Keratinocyte (primary cell): ENCODE measurements at regions not wholly inside any gene's neighbourhood (a gene's known extent, or its start where the extent isn't known, plus 50 kb on each side); places are given as distances from the start of the nearest gene placed in this dataset.

Experiments used
- DNase-seq: peaks from one replicate; pipeline ENCODE4 v3.0.0-alpha.2; 2011; ENCODE audit warnings: low read depth, missing footprints, low spot score
- FAIRE-seq: peaks from 2 replicates; lab custom pipeline; 2011; peaks lifted over from hg19 to GRCh38; lab: Jason Lieb, UNC
- H2AFZ ChIP-seq: 2 replicates; pipeline ENCODE4 v1.6.0; 2012; ENCODE audit warnings: low read length, control low read depth, inconsistent platforms; ENCODE audit not compliant: control insufficient read depth
- H3K27ac ChIP-seq: 2 replicates; pipeline ENCODE4 v1.5.1; 2011; ENCODE audit warnings: low read length; ENCODE audit not compliant: control insufficient read depth, insufficient read depth
- H3K27me3 ChIP-seq: 3 replicates; pipeline ENCODE4 v1.6.0; 2011; ENCODE audit warnings: low read length; ENCODE audit not compliant: control insufficient read depth, insufficient read depth; ENCODE audit errors: extremely low read depth
- H3K36me3 ChIP-seq, 2 experiments: 2 replicates in 1 of 2; 3 replicates in 1 of 2; pipeline ENCODE4 v1.5.1; 2011; ENCODE audit warnings: low read length in 2 of 2, mild to moderate bottlenecking in 1 of 2; ENCODE audit not compliant: control insufficient read depth in 2 of 2, insufficient read depth in 2 of 2; ENCODE audit errors: extremely low read depth in 1 of 2
- H3K4me1 ChIP-seq: 3 replicates; pipeline ENCODE4 v1.5.1; 2011; ENCODE audit warnings: low read length; ENCODE audit not compliant: control insufficient read depth, insufficient read depth; ENCODE audit errors: extremely low read depth
- H3K4me2 ChIP-seq: 3 replicates; pipeline ENCODE4 v1.6.0; 2011; ENCODE audit warnings: low read depth, low read length; ENCODE audit not compliant: control insufficient read depth, insufficient read depth; ENCODE audit errors: extremely low read depth
- H3K4me3 ChIP-seq, 3 experiments: fragments of 200-600 bp in 1 of 3; sonication (generic) in 1 of 3; 2 replicates in 2 of 3; 3 replicates in 1 of 3; pipeline ENCODE4 v1.5.1; 2011 to 2016; ENCODE audit warnings: low read length in 3 of 3, mild to moderate bottlenecking in 3 of 3, control low read depth in 2 of 3, inconsistent platforms in 1 of 3, low read depth in 1 of 3, mixed read lengths in 1 of 3, mixed run types in 1 of 3, moderate library complexity in 1 of 3; ENCODE audit not compliant: control insufficient read depth in 2 of 3, insufficient read depth in 2 of 3; ENCODE audit errors: extremely low read depth in 1 of 3
- H3K79me2 ChIP-seq: 2 replicates; pipeline ENCODE4 v1.6.0; 2012; ENCODE audit warnings: low read length; ENCODE audit not compliant: control insufficient read depth, insufficient read depth
- H3K9ac ChIP-seq: 3 replicates; pipeline ENCODE4 v1.6.0; 2011; ENCODE audit warnings: low read length; ENCODE audit not compliant: control insufficient read depth, insufficient read depth; ENCODE audit errors: extremely low read depth
- H3K9me1 ChIP-seq: 3 replicates; pipeline ENCODE4 v1.6.0; 2011; ENCODE audit warnings: low read length; ENCODE audit not compliant: control insufficient read depth, insufficient read depth; ENCODE audit errors: extremely low read depth
- H3K9me3 ChIP-seq: 2 replicates; pipeline ENCODE4 v1.5.1; 2012; ENCODE audit warnings: low read depth, low read length; ENCODE audit not compliant: control insufficient read depth
- H4K20me1 ChIP-seq: 3 replicates; pipeline ENCODE4 v1.6.0; 2011; ENCODE audit warnings: low read length; ENCODE audit not compliant: control insufficient read depth, insufficient read depth; ENCODE audit errors: extremely low read depth
- CTCF ChIP-seq, 3 experiments: IDR thresholded peaks in 1 of 3; conservative IDR thresholded peaks in 1 of 3; optimal IDR thresholded peaks in 1 of 3; 2 replicates in 2 of 3; 3 replicates in 1 of 3; pipeline versions ENCODE3 to v1.5.1; 2011; ENCODE audit warnings: low read length in 3 of 3, mild to moderate bottlenecking in 3 of 3, moderate library complexity in 2 of 3, control low read depth in 1 of 3, inconsistent platforms in 1 of 3; ENCODE audit not compliant: insufficient read depth in 2 of 3; ENCODE audit errors: extremely low read depth in 1 of 3
- EZH2 ChIP-seq: IDR thresholded peaks from one replicate; pipeline ENCODE4 v1.6.1; 2012; ENCODE audit warnings: inconsistent platforms, mild to moderate bottlenecking, low read length, moderate library complexity
- dilution Hi-C: fragments of 300-500 bp; cut with MboI; formaldehyde crosslinking; loops from one replicate; pipeline ENCODE4 v1.7.0; 2020; ENCODE audit warnings: low sequenced_read_pairs; ENCODE audit not compliant: extremely low pct_ligation_motif_present

DNA sequence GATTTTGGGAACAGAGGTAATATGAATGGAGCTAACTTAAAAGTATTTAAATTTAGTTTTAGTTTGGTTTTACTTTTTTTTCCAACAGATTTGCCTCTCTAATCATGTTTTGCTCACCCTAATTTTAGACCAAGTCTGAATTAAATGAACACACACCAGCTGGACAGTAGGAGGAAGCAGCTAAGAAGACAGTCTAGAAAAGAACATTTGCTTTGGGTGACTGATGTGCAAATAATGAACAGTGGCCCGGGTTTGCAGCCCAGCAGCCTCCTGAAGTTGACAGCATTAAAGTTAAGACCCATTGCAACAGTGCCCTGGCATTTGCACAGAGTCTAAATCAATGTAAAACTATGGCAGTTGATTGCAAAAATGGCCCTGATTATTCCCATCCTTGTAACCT, 66.4 kb upstream of the SORL1 start:
- Histone ChIP-seq H3K9me3 (no peaks in the 10 kb centered on the region), H3K4me2 (no peak overlapping the region), H3K27me3 (peaks cover 7% of the 10 kb centered on the region), H3K4me1 (peaks cover 2% of the 10 kb centered on the region), H3K79me2 (no peaks in the 10 kb centered on the region), H2AFZ (no peak overlapping the region), H3K4me3 (no peak overlapping the region), H4K20me1 (no peaks in the 10 kb centered on the region), H3K27ac (no peak overlapping the region), H3K9me1 (no peaks in the 10 kb centered on the region), H3K9ac (no peak overlapping the region), H3K36me3 (no peaks in the 10 kb centered on the region)
- dilution Hi-C loops, result no loop called here
- TF ChIP-seq CTCF (optimal IDR thresholded peaks at IDR 0.05 in 1 of 3, IDR thresholded peaks at IDR 0.05 in 1 of 3, conservative IDR thresholded peaks at IDR 0.05 in 1 of 3; ENCODE audit: extremely low read depth in 1 of 3, insufficient read depth in 2 of 3, low read length in 3 of 3) (no peak), EZH2 (no peak)
- FAIRE-seq (no peak), DNase-seq (no peak)
